ENCODE measurements at regions not wholly inside any gene's neighbourhood (a gene's known extent, or its start where the extent isn't known, plus 50 kb on each side); places are given as distances from the start of the nearest gene placed in this dataset.
A peak's percentile ranks its signal among the peaks of the same experiment; 100 is the strongest.

DNA sequence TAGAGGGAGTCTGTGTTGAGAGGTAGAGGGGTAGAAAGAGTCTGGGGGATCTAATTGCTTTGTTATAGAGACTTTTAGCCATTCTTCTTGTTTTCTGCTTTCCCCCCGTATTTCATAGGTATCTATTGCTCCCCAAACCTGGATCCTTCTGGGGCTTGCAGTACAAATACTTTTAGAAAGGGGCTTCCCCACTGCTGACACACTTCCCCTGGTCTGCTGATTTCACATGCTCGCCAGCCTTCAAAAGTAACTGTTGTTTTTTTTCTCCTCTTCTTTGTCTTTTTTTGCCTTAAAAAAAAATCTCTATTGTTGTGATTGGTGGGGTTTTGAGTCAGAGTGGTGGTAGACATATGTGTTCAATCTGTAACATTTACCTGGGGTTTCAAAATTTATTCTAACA, 300.6 kb upstream of the AZI2 start:
- DNase-seq, result no peak

DNA sequence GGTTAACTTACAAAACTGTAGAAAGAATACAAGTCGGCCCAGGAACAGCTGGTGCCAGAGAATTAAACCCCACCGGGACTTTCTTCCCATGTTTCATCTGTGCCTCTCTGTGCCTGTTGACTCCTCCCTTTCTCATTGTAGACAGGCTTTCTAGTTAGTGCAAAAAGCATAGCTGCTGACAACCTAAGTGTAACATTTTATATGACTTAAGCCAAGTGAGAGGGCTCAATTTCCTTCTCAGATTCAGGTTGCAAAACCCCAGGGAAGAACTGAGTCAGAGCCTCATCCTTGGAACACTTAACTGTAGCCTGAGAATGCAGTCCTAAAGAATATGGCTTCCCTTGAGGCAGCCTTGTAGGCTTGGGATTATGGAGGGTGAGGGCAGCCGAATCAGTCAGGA, 302.5 kb upstream of the AZI2 start:
- DNase-seq, result no peak

DNA sequence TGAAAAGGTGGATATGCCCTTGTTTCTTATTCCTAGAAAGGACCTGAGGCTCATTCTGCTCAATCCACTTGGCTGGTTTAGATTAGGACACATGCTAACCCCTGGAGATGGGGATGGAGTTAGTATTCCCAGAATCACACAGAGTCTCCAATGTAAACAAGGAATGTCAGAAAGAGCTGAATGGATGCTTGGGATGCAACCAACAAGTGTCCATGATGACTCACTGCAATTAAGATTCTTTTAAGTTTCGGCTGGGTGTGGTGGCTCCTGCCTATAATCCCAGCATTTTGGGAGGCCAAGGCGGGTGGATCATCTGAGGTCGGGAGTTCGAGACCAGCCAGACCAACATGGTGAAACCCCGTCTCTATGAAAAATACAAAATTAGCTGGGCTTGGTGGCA, 315.5 kb upstream of the AZI2 start:
- DNase-seq, result no peak

DNA sequence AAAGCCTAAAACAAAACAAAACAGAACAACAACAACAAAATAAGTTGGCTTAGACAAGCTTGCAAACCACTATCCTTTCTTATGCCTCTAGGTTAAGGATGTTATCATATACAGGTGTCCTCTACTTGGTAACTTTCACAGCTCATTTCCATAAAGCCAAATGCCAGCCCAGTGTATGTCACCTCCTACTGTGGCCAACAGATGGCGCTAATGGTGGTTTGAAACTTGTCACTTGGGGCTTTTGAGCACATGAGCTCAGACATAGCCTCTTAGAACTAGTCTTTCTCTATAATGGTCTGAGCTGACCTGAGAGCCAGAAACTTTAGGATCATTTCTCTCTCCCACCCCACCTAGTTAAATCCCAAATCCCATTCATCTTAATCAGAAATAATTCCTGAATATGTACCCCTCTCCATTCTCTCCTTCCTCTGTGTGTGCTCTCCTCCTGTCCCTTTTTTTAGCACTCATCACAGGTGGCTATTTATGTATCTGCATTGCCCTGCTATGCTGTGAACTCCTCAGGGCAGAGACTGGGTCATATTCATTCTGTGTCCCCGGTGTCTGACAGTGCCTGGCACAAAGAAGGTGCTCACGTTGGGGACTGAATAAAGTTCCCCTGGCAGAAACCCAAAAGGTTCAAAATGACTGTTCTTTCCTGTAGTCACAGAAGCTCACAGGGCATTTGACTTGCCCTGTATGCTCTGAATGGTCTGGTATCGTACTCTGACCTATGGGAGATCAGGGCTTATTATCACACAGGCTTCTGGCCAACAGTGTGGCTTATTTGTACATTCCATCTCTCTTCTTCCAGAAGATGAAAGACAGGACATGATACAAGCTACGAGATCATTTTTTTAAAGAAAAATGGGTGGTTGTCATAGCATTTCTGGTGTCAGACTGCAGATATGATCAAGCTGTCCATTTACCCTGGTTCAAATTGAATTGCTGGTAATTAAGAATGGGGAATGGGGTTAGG, 319.3 kb upstream of the AZI2 start:
- peak; percentile 22 for DNase-seq

DNA sequence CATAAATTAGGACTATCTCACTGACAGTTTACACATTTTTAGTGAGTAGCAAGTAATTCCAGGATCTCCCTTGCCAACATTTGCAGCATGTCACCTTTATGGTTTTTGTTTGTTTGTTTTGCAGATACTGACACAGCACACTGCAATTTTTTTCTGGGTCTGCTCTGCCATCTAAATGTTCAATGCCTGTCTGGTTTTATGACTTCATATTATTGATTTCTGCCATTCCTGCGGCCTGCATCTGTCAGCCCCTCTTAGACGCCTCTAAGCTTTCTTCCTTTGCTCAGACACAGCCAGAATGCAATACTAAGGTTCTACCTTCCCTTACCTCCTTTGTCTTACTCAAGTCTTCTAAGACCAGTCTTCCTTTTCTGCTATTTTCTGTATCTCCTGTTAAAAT, 321.2 kb upstream of the AZI2 start:
- DNase-seq, result no peak

DNA sequence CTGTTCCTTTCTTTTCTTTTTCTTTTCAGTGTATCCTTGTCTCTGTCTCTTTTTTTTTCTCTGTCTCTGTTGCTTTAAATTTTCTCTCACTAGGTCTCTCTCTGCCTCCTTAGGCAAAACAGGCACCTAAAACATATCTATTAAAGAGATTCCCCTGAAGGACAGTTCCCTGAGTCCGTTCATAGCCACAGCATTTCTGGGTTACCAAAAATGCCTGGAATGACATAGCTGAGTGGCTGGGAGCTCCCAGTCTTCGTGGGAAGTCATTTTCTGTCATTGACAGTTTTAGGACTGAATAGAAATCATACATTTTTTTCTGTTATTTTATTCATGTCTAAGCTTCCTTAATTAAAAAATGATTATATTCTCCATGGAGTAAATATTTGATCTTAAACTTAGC, 323.8 kb upstream of the AZI2 start:
- no peak for DNase-seq

DNA sequence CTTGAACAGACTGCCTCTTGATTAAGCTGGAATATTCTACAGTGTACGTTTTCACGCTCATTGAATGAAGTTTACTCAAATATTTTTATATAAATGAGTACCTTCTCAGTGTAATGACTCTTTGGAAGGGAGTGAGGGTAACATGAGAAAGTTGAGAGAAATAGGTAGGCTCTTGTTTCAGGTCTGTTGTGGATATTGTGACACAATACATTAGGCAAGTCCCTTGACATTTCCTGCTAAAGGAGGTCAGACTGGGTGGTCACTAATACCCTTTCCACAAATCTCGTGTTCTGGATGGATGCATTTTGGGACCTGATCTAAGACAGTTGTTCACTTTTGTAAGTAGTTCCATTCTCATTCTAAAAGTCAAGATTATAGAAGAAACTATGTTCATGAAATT, 324.8 kb upstream of the AZI2 start:
- DNase-seq, result no peak

DNA sequence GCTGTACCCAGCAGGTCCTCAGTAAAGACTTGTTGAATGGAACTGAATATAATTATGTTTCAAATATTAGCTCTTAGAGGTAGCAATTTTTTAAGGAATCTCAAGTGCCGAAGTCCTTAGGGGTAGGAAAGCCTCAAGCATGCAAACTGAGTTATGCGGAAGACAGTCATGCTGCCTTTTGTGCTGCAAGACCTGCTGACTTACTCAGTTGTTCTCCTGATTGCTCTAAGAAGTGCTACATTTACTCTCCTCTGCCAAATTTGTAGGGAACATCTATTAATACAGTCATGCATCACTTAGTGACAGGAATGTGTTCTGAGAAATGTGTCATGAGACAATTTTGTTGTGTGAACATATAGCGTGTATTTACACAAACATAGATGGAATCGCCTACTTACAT, 325.6 kb upstream of the AZI2 start:
- no peak for DNase-seq

DNA sequence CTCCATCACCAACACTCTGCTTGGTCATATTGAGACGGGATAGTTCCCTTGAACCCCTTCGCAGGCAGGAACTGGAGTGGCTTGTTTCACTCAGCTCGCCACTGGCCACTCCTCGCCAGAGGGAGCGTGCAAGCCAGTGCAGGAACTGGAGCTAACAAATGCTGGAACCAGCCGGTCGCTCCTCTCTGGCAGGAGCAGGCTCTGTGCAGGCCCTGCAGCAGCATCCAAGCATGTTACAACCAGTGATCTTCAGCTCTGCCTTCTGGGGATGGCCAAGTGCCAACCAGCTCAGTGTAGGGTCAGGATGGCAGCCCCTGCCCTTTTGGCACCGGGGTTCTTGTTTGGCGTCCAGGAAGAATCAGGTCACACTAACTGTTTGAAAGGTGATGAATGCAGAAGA, 329.0 kb upstream of the AZI2 start:
- no peak for DNase-seq

DNA sequence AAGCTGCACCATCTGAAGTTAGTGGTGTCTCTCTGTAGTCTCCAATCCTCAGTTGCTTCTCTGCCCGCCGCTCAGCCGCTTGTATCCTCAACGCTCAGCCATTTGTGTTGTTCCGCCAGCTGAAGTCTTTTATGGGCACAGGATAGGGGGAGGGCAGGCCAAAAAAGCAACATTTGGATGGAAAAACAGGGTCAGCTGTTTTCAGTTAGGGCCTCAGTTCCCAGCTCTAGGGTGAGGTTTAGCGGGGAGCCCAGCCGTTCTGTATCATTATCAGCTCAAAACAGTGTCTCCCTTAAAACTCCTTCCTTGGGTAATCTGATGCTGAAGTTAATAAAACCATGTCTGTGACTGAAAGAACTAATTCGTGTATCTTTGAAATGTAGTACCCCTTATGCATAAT, 329.5 kb upstream of the AZI2 start:
- DNase-seq, result no peak

DNA sequence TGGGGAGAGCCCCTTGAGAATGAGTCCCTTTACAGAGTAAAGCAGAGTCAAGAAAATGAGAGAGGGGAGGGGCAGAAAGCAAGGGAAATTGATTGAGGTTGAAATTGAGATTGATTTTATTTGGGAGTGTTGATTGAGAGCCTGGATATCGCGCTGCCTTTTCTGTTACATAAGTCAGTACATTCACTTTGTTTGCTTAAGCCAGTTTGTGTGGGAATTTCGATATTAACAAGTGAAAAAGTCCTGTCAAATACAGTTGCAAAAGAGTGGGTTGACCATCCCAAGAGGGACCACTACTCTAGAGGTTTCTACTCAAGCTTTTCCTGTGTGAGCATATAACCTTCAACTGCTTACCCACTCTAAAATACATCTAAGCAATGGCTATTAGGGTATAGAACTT, 331.4 kb upstream of the AZI2 start:
- DNase-seq, result no peak

DNA sequence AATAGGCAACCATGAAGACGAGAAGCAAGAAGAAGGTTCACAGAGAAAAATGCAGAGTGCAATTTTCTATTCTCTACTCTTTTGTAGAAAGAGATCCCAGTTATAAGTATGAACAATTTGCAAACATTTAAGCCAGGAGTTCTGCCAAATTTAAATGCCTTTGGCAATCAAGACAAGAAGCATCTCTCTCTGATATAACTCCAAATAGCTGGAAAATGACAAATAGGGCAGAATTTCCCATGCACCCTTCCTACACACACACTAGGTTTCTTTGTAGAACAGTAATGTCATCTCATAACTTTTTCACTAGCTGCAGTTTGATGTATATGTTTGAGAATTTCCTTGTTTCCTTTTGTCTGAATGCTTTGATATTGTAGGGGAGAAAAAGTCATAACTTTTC, 333.5 kb upstream of the AZI2 start:
- DNase-seq, result no peak

DNA sequence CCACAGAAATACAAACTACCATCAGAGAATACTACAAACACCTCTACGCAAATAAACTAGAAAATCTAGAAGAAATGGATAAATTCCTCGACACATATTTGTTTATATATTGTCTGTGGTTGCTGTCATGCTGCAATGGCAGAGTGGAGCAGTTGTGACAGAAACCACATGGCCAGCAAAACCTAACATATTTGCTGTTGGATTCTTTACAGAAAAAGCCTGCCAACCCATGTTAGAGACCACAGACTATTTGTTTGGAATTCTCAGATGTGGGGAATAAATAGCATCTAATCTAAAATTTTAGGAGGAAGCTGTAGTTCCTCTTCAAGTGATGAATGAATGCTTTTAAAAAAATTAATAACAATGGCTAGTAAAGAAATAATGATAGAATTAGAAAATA, 341.6 kb upstream of the AZI2 start:
- DNase-seq, result no peak

DNA sequence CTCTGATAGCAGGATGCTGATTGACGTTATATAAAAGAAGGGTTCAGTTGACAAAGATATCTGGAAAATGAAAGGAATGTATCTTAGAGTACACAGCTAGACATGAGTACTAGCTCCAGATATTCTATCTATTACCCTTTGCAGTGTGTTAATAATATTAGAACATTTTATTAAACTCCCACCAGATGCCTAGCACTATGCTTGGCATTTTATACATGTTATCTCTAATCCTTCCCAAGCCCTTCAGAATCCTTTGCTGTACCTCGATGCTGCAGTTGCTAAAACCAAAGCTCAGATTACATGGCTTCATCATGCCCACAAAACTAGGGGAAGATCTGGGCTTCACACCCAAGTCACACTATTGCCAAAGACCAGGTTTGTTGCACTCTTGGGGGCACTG, 350.1 kb upstream of the AZI2 start:
- DNase-seq, result no peak

DNA sequence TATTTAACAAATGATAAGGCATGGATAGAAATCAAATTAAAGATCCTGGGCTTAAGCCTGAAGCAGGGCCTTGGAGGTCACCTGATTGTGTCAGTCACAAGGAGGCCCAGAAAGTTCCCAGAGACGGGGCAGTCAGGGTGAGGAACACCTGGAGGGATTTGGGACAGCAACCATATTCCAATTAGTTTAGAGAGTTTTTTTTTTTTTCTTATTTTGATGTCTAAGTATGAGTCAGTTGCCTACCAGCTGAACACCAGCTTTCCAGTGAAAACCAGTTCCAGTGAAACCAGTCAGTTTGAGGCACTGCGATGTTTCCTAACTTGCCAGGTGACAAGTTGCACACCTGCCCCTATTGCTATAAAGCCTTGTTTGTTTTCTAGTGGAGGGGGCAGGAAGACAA, 350.7 kb upstream of the AZI2 start:
- DNase-seq, result no peak

DNA sequence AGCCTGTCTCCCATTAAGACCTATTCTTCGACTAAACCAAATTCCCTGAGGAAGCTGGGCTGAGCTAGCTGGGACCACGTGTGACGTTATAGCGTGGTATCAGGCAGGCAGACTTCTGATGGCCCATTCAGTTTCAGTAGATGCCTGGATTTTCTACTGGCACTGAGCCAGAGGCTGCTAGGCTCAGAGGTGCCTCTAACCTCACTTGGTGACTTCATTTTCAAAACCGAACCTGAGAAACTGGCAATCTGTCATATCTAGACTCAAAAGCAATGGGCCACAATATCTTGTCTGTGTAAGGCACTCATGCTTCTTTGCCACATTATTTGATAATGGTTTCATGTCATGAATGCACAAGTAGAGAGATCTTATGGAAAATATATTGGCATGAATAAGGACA, 352.1 kb upstream of the AZI2 start:
- DNase-seq, result no peak

DNA sequence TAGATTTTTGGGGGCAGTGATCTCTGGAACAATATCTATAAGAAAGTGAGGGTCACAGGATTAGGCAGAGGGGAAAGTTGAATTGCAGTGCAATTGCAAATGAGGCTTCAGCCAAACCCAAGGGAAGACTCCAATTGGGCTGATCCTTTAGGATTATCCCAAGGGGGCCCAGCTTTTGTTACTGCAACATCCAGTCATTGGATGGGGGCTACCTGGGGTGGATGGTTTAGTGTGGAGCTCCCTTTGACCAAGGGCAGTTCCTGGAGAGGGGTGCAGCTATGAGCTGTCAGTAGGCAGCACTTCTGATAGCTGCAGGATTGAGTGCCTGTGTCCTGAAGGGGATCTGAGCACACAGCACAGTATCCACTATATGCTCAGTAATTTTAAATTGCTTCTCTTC, 355.2 kb upstream of the AZI2 start:
- no peak for DNase-seq

DNA sequence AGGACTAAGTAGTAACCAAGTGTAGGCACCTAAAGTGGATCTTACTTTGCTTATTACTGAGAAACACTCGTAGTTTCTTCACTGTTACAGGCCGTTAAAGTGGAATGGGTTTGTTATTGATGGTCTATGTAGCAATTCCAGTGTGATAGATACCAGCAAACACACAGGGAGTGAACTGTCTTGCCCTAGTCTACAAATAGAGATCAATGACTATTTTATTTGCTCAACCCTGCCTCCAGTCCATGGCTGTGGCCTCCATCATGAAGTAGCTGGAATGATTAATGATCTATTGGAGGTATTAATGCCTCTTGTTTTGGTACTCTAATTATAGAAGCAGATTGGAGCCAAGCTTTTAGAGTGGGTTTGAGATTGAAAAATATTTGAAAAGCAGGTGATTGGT, 362.7 kb upstream of the AZI2 start:
- DNase-seq, result no peak

DNA sequence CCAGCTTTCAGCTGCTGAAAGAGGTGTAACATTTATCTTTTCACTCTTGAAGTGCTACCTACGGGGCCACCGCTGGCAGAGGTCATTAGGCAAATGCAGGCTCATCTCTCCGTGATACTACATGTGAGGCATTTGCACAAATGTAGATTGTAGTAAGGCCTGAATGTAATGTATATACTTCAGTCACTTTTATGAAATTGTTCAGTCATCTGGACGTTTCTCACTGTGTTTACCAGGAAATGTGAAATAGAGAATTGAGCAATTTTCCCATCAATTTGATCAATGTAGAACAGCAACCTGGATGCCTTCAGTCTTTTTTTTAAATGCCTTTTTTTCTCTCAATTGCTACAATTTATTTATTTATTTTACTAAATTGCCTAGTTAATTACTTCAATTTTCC, 368.3 kb upstream of the AZI2 start:
- no peak for DNase-seq

DNA sequence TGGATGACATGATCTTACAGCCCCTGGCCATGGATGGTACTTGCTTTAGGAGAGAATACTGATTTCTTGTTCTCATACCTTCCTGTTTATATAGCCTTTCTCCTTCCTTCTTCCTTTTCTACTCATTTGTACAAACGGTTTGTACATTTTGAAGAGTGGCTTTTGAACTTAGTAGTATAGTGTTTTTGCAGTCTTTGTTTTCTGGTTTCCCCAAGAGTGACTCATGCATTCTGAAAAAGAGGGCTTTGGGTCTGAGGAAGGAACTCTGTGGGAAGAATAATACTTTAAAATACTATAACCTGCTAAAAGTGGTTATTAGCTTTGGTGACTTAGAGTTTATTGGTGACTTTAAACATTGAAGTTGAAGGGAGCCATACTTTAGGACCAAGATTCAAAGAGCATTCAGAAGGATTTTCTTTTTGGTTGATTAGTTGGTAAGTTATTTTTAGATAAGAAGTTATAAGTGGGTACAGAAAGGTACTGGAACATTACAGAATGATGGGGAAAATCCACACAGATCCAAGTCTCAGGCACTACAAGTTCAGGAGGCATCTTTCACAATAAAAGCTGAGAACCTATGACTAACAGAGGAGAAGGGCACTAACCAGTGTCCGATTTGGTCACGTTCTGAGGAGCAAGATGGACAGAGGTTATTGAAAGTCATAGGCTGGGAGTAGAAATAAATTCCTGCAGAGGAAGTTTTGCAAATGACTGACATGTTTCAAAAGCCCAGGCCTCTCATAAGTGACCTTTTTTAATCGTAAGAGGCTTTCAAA, 369.6 kb upstream of the AZI2 start:
- DNase-seq, result no peak

DNA sequence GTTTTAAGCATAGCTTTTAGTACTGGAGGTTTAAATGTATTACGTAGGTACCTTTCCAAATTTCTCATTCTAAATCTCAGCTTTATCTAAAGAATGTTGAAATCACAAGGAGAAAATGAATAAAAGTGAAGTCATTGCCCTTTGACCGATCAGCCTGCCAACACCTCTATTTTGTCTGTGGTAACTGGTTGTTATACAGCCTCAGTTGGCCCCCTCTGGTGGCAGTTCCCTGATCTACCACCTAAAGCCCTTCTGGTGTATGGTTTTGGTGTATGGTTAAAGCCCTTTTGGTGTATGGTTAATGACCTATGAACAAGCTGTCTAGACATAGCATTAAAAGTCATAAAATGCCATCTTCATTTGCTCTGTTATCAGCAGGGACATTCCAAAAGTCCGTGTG, 378.2 kb upstream of the AZI2 start:
- no peak for DNase-seq

DNA sequence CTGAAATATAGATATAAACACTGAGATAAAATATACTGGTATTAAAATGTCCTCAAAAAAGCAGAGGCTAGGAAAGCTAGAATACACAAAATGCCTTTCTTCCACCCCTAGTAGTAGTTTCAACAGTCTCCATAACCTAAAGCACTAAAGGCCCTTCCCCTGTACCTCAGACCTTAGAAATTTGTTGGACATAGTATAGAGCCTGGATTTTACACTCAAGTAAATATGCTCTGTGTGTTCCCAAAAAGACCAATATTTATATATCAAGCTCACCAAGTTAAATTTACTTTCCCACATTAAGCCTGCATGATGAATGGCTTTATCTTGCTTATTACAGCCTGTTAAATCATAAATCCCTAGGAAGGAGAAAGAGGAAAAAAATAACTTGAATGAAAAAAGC, 378.7 kb upstream of the AZI2 start:
- no peak for DNase-seq

DNA sequence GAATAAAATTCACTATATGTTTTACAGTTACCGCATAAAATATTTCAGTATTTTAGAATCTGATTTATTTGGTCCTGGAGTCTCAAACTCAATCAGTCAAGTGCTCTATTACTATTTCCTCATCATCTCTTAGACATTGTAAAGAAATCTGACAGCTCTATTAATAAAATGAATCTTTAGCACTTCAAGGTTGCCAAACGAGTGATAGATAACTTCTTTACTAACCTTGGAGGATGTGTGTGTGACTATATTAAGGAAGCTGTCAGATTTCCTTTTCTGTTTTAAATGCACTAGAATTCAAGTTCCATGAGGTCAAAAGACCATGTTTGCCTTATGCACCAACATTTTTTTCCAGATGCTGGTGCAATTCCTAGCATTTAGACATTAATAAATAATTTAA, 389.8 kb upstream of the AZI2 start:
- no peak for DNase-seq

DNA sequence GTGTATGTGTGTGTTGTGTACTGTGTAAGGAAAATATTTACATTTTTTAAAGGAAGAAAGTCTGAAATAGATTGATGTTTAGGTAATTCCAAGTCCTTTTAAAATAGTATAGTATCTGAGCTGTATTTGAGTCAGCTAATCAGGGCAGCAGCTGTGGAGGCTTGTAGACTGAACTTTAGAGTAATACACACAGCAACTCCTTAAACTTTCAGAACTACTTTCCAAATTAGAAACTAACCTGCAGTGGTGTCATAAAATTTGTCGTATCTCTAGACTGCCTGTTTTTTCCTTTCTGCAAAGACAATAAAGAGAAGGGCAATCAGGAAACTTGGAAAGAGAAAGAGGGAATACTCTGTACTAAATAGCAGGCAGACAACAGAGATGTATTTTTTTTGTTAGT, 391.0 kb upstream of the AZI2 start:
- no peak for DNase-seq

DNA sequence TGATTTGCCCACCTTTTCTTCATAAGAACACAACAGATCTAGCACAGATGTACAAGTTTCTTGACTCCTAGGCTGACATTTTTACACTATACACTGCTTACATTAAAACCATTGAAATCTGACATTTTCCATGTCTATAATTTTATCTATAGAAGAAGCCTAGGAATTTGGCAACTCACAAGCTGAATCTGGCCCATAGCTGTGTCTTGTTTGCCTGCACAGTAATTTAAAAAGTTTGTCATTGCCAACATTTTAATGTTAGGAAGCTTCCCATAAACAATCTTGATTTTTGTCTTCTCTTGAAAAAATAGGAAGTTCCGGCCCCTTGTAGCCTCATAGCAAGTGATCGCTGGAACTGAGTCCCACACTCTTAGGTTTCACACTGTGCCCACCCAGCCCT, 394.6 kb upstream of the AZI2 start:
- DNase-seq, result no peak
